ENCODE measurements at regions not wholly inside any gene's neighbourhood (a gene's known extent, or its start where the extent isn't known, plus 50 kb on each side); places are given as distances from the start of the nearest gene placed in this dataset.

DNA sequence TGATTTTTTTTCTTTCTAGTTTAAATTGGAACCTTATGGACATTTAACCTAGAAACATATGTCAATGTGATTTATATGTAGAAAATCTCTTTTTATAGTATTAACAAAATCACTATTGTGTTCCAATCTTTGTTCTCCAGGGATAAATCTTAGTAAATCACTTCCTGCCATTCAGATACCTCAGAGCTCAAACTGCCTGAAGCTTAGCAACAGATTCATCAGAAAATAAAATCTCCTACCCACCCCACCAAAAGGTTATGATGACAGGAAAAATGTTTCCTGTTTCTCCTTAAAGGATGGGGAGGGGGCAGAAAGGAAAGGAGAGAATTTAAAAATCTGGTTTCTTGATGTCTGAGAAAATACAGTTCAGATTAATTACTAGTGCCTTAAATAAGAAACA is 105.0 kb upstream of the TUT7 start:
- Histone ChIP-seq H3K36me3 (no peaks in the 10 kb centered on the region), H3K27me3 (peaks cover 0 to 3% (median 0%) of the 10 kb centered on the region in 7 donors), H3K27ac (no peak overlapping the region), H3K4me1 (peaks cover 0 to 19% (median 0%) of the 10 kb centered on the region in 9 donors), H3K9me3 (no peaks in the 10 kb centered on the region), H3K4me3 (no peak overlapping the region)
- TF ChIP-seq, protein P1, sequence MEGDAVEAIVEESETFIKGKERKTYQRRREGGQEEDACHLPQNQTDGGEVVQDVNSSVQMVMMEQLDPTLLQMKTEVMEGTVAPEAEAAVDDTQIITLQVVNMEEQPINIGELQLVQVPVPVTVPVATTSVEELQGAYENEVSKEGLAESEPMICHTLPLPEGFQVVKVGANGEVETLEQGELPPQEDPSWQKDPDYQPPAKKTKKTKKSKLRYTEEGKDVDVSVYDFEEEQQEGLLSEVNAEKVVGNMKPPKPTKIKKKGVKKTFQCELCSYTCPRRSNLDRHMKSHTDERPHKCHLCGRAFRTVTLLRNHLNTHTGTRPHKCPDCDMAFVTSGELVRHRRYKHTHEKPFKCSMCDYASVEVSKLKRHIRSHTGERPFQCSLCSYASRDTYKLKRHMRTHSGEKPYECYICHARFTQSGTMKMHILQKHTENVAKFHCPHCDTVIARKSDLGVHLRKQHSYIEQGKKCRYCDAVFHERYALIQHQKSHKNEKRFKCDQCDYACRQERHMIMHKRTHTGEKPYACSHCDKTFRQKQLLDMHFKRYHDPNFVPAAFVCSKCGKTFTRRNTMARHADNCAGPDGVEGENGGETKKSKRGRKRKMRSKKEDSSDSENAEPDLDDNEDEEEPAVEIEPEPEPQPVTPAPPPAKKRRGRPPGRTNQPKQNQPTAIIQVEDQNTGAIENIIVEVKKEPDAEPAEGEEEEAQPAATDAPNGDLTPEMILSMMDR (IDR thresholded peaks at IDR 0.05): no peak
- ATAC-seq (no peak), DNase-seq (no peak)
- intact Hi-C loops (cut with DNase I): no loop called here

DNA sequence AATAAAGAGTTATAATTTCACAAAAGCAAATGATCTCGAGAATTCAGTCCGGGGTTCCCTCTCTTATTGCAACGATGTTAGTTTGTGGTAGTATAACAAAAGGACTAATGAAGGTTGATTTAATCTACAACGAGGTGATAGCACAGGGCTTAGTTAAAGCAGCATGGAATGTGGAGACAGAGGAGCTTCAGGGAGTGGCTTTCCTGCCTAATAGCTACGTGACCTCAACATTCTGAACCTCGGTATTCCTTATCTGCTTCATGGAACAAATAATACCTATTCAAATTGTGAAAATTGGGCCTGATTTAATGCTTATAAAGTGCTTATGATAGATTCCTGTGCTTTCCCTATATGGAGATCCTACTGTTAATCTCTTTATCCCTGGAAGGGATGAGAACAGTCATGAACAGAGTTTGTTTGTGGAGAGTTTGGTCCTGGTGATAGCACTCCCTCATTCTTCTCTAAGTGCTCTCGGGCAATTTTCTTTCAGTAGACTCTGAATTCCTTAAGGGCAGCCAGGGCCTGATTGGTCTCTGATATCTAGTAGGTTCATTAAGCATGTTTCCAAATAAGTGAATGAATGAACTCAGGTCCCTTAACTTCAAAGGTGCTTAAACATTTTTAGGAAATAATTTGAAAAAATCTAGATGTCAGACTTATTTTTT is 104.1 kb upstream of the TUT7 start:
- DNase-seq (no peak), ATAC-seq (no peak)
- WGBS, 2 donors: 60 to 67% methylated on average over 7 of the region's 7 CpGs
- TF ChIP-seq, protein P1 (IDR thresholded peaks at IDR 0.05): no peak
- Histone ChIP-seq H3K4me1 (peaks cover 0 to 19% (median 0%) of the 10 kb centered on the region in 9 donors), H3K4me3 (no peak overlapping the region), H3K36me3 (no peaks in the 10 kb centered on the region), H3K27ac (no peak overlapping the region), H3K27me3 (no peaks in the 10 kb centered on the region), H3K9me3 (peaks cover 0 to under 1% (median 0%) of the 10 kb centered on the region in 11 donors)
- intact Hi-C loops (cut with DNase I): no loop called here

DNA sequence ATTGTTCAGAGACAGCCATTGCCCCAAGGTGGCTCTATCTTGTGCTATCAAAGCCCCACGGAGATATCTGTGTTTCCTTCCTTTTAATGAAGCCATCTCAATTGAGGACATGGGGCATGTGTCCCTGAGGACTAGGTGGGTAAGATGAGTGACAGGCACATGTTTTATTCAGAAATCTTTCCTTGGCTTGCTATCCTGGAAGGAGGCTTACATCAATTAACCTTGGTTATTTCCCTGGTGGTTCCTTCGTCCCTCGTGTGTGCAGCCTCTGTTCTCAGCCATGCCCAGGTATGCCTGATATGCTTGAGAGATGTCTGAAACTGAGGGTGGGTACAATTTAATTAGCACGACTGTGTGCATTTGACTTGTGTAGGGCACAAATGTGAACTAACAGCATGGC is 102.2 kb upstream of the TUT7 start:
- DNase-seq (no peak), ATAC-seq (no peak)
- Histone ChIP-seq H3K4me3 (no peak overlapping the region), H3K36me3 (no peaks in the 10 kb centered on the region), H3K27me3 (no peaks in the 10 kb centered on the region), H3K4me1 (peaks cover 0 to 19% (median 0%) of the 10 kb centered on the region in 9 donors), H3K27ac (no peak overlapping the region), H3K9me3 (peaks cover 0 to 7% (median 0%) of the 10 kb centered on the region in 11 donors)
- TF ChIP-seq, protein P1 (IDR thresholded peaks at IDR 0.05): no peak
- WGBS, 2 donors: 87 to 89% methylated on average over 4 of the region's 4 CpGs
- intact Hi-C loops (cut with DNase I): no loop called here

DNA sequence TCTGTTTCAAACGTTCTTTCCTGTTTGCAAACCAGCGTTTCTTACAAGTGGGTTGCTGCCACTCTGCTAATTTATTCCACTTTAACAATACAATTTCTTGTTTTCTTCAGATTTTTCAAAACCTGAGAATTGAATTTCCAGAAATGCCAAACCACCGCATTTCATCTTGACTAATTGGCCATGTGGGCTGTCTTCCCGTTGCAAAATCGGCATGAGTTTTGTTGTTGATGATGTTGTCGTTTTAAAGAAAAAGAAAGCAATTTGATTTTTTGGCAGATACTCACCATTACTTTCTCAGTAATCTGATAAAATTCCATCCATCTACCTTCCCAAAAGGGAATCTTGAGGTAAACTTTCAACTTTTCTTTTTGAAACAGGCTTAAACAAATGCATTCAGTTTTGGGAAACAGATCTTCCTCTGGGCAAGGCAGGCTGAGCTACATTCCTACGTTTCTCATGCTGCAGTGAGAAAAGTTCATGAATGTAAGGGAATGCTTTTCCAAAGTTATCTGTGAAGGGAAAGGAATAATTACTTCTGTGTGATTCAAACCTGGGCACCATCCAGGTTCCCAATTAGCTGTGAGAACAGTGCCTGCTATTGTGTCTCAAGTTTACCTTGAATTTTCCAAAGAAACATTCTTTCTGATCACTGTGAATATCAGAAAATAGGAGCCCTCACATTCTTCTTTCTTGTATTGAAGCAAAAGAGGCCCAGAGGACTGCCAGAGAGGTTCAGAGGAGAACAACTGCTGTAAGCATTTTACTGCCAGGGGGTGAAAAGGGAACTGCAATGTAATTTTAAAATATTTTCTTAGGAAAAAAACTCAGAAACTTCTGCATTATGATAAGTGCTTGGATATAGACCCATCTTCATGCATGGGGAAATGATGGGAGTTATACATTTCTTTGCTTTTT is 100.7 kb upstream of the TUT7 start:
- Histone ChIP-seq H3K27me3 (no peaks in the 10 kb centered on the region), H3K9me3 (peaks cover 0 to 7% (median 0%) of the 10 kb centered on the region in 11 donors), H3K36me3 (no peaks in the 10 kb centered on the region), H3K4me1 (peaks cover 0 to 19% (median 0%) of the 10 kb centered on the region in 9 donors), H3K27ac (peak overlapping the region in 1 of 10 donors; percentile 5), H3K4me3 (no peak overlapping the region)
- intact Hi-C loops (cut with DNase I): no loop called here
- TF ChIP-seq, protein P1 (IDR thresholded peaks at IDR 0.05): no peak
- ATAC-seq (no peak), DNase-seq (no peak)
- WGBS, 2 donors: 48 to 54% methylated on average over 7 of the region's 7 CpGs

All from heart right ventricle (tissue), 16 donors.